IMR-90 (cell line): ENCODE measurements at regions not wholly inside any gene's neighbourhood (a gene's known extent, or its start where the extent isn't known, plus 50 kb on each side); places are given as distances from the start of the nearest gene placed in this dataset.

Source experiments
- ATAC-seq: fragments of 200-7000 bp; cut with Tn5 transposase; 2 replicates; pipeline ENCODE4 v1.9.1; 2020; ENCODE audit warnings: low read depth, mild to moderate bottlenecking, moderate library complexity
- BruUV-seq: library from RNA; stranded (reverse); fragments of 400-500 nt; replicated peaks from 2 replicates; lab custom pipeline; 2021; lab: Mats Ljungman, UMichigan
- CTCF ChIA-PET: fragments of 300-600 bp; formaldehyde crosslinking; extraction: SDS; loops from one replicate; lab custom pipeline; 2021; ENCODE audit warnings: antibody characterized with exemption; lab: Yijun Ruan, JAX
- POLR2A ChIA-PET: fragments of 300-600 bp; sonication (Branson Sonifier 250); formaldehyde crosslinking; loops from one replicate; lab custom pipeline; 2022; ENCODE audit warnings: antibody characterized with exemption; ENCODE audit not compliant: unreplicated experiment; lab: Charles Lee
- DNase-seq: peaks from one replicate; pipeline ENCODE4 v3.0.0; 2013
- H2AFZ ChIP-seq: replicated peaks from 2 replicates; pipeline ENCODE3; 2013; ENCODE audit warnings: low read length, mild to moderate bottlenecking; ENCODE audit not compliant: poor library complexity
- H2AK5ac ChIP-seq: 2 replicates; pipeline ENCODE4 v1.6.1; 2013; ENCODE audit warnings: low read depth, low read length, inconsistent platforms
- H2AK9ac ChIP-seq: replicated peaks from 2 replicates; pipeline ENCODE3; 2013; ENCODE audit warnings: mild to moderate bottlenecking, low read depth, low read length, moderate library complexity; ENCODE audit not compliant: poor library complexity
- H2BK120ac ChIP-seq: 2 replicates; pipeline ENCODE4 v1.6.1; 2013; ENCODE audit warnings: low read depth, low read length, inconsistent platforms
- H2BK15ac ChIP-seq: 3 replicates; pipeline ENCODE4 v1.6.1; 2013; ENCODE audit warnings: low read depth, low read length, inconsistent platforms
- H2BK20ac ChIP-seq: 2 replicates; pipeline ENCODE4 v1.6.1; 2013; ENCODE audit warnings: low read depth, mild to moderate bottlenecking, inconsistent platforms, low read length, moderate library complexity
- H2BK5ac ChIP-seq: 2 replicates; pipeline ENCODE4 v1.6.1; 2013; ENCODE audit warnings: mild to moderate bottlenecking, low read depth, low read length, inconsistent platforms; ENCODE audit not compliant: poor library complexity, severe bottlenecking
- H3K14ac ChIP-seq: replicated peaks from 2 replicates; pipeline ENCODE4 v1.6.1; 2013; ENCODE audit warnings: low read depth, low read length, inconsistent platforms
- H3K18ac ChIP-seq: 2 replicates; pipeline ENCODE4 v1.6.1; 2013; ENCODE audit warnings: low read depth, low read length, control low read depth
- H3K23ac ChIP-seq: 2 replicates; pipeline ENCODE4 v1.6.1; 2013; ENCODE audit warnings: low read depth, low read length, inconsistent platforms
- H3K27ac ChIP-seq: 2 replicates; pipeline ENCODE4 v1.5.1; 2013; ENCODE audit warnings: mild to moderate bottlenecking, control low read depth, low read length; ENCODE audit not compliant: insufficient read depth
- H3K27me3 ChIP-seq: 2 replicates; pipeline ENCODE4 v1.6.1; 2013; ENCODE audit warnings: low read length; ENCODE audit not compliant: control insufficient read depth, insufficient read depth
- H3K36me3 ChIP-seq: 2 replicates; pipeline ENCODE4 v1.6.1; 2013; ENCODE audit warnings: low read length, mixed read lengths; ENCODE audit not compliant: control insufficient read depth, insufficient read depth
- H3K4ac ChIP-seq: 2 replicates; pipeline ENCODE4 v1.6.1; 2013; ENCODE audit warnings: low read depth, low read length, inconsistent platforms
- H3K4me1 ChIP-seq: 2 replicates; pipeline ENCODE4 v1.6.1; 2013; ENCODE audit warnings: low read length, mixed read lengths; ENCODE audit not compliant: control insufficient read depth, insufficient read depth
- H3K4me2 ChIP-seq: 2 replicates; pipeline ENCODE4 v1.6.1; 2013; ENCODE audit warnings: low read depth, mild to moderate bottlenecking, control low read depth, low read length, moderate library complexity
- H3K4me3 ChIP-seq: 2 replicates; pipeline ENCODE4 v1.5.1; 2013; ENCODE audit warnings: low read depth, mild to moderate bottlenecking, control low read depth, low read length, moderate library complexity; ENCODE audit not compliant: insufficient read depth
- H3K56ac ChIP-seq: 2 replicates; pipeline ENCODE4 v1.6.1; 2013; ENCODE audit warnings: low read length, inconsistent platforms; ENCODE audit not compliant: insufficient read depth; ENCODE audit errors: extremely low read depth
- H3K79me1 ChIP-seq, 2 experiments: 2 replicates each; pipeline ENCODE4 v1.6.1; 2013; ENCODE audit warnings: low read length in 2 of 2, inconsistent platforms in 1 of 2, low read depth in 1 of 2
- H3K9ac ChIP-seq: 2 replicates; pipeline ENCODE4 v1.6.1; 2013; ENCODE audit warnings: low read depth, low read length, control low read depth
- H3K9me1 ChIP-seq: 2 replicates; pipeline ENCODE4 v1.6.1; 2013; ENCODE audit warnings: low read length, inconsistent platforms; ENCODE audit not compliant: insufficient read depth
- H3K9me3 ChIP-seq: 2 replicates; pipeline ENCODE4 v1.6.1; 2013; ENCODE audit warnings: low read length; ENCODE audit not compliant: control insufficient read depth, insufficient read depth
- H4K20me1 ChIP-seq: 2 replicates; pipeline ENCODE4 v1.6.1; 2013; ENCODE audit warnings: low read length, inconsistent platforms; ENCODE audit not compliant: insufficient read depth
- H4K5ac ChIP-seq: 2 replicates; pipeline ENCODE4 v1.6.1; 2013; ENCODE audit warnings: mild to moderate bottlenecking, low read depth, low read length, control low read depth
- H4K8ac ChIP-seq, 2 experiments: 2 replicates each; pipeline ENCODE4 v1.6.1; 2013; ENCODE audit warnings: low read depth in 2 of 2, low read length in 2 of 2, control low read depth in 1 of 2, inconsistent platforms in 1 of 2
- H4K91ac ChIP-seq: 2 replicates; pipeline ENCODE4 v1.6.1; 2013; ENCODE audit warnings: low read depth, low read length, inconsistent platforms; ENCODE audit not compliant: insufficient read depth
- MAFK ChIP-seq: IDR thresholded peaks from 2 replicates; pipeline ENCODE4 v1.6.1; 2012; ENCODE audit warnings: low read depth, low read length, improper control_type of control experiment
- MXI1 ChIP-seq: IDR thresholded peaks from 2 replicates; pipeline ENCODE4 v1.6.1; 2012; ENCODE audit warnings: low read depth, mild to moderate bottlenecking, low read length, moderate library complexity, borderline replicate concordance
- NFE2L2 ChIP-seq: fragments of 150-350 bp; IDR thresholded peaks from 2 replicates; pipeline ENCODE4 v1.6.1; 2016; ENCODE audit warnings: low read depth, mild to moderate bottlenecking, low read length
- WGBS, 2 experiments: methylation state at CpG; one replicate each; pipeline versions ENCODE4 v1.1.5 to v1.1.7; 2013; ENCODE audit warnings: missing lambda C conversion rate in 2 of 2; ENCODE audit not compliant: insufficient read length in 1 of 2; ENCODE audit errors: extremely low coverage in 2 of 2; 5-methylcytosine and 5-hydroxymethylcytosine counted together
- dilution Hi-C: fragments of 300-500 bp; cut with HindIII; formaldehyde crosslinking; loops from one replicate; pipeline ENCODE4 v1.14.3; 2018; ENCODE audit warnings: low sequenced_read_pairs; ENCODE audit not compliant: unreplicated experiment
- in situ Hi-C: fragments of 300-500 bp; cut with MboI; formaldehyde crosslinking; loops from 3 replicates; pipeline ENCODE4 v1.14.3; 2019; ENCODE audit warnings: low sequenced_read_pairs, inconsistent platforms, mixed read lengths
- intact Hi-C: fragments of 100-400 bp; cut with micrococcal nuclease; formaldehyde crosslinking; loops from 2 replicates; pipeline ENCODE4 v1.10.0; 2022

DNA sequence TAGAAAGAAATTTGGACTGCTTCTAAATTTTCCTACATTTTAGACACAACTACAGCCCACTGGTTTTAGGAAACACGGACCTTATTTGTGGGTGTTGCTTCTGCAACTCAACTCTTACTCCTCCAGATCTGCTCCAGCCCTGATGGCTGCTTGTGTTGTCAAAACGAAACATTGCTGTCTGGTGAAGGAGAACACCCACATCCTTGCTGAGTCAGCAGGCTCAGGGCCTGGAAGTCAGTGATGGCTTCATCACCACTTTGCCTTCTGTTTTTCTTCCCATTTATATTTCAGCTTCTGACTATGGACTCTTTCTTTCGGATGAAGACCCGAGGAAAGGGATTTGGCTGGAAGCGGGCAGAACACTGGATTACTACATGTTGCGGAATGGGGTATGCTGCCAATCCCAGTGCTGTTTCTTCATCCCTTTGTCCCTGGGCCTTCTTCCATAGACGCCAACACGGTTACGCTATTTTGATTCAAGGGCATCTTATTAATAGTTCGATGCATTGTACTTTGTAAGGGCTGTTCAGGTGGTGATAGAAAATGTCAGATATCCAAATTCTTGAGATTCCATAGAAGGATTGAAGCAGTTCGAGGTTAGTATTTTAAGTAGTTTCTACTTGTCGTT, 392.6 kb upstream of the TPM1 start:
- no peak overlapping the region for H2BK20ac ChIP-seq
- in situ Hi-C loops (no loop called here), intact Hi-C loops (loop anchor here (1.0 to 5.0 kb wide), 2 partner anchors 12 to 258 kb away; partner anchors contain the start of gene TLN2), dilution Hi-C loops (no loop called here)
- H3K4me3 ChIP-seq = no peak overlapping the region
- H4K8ac ChIP-seq = no peak overlapping the region
- no peak overlapping the region for H4K5ac ChIP-seq
- H2BK120ac ChIP-seq = no peak overlapping the region
- peak; percentile 58 for DNase-seq
- H3K18ac ChIP-seq = no peak overlapping the region
- ChIA-PET CTCF (interaction anchor here (1.4 kb wide), 1 partner anchor 31 kb away, joined by 3 read pairs; no protein-coding TSS in a partner anchor), POLR2A (interaction anchor here (0.6 kb wide), 1 partner anchor 45 kb away, joined by 4 read pairs; no protein-coding TSS in a partner anchor)
- no peak overlapping the region for H3K23ac ChIP-seq
- H3K14ac ChIP-seq = no peak overlapping the region
- H2AK9ac ChIP-seq = no peak overlapping the region
- 90% methylated on average over 9 of the region's 12 CpGs; no CpG with 5 or more reads in 1 of the 2 experiments for WGBS, 2 experiments
- no peak overlapping the region for H3K4ac ChIP-seq
- H2AFZ ChIP-seq = no peak overlapping the region
- no TSS peak for BruUV-seq
- H3K4me1 ChIP-seq = peaks cover 3% of the 10 kb centered on the region; the same call in 1 of the 2 replicates
- H3K56ac ChIP-seq = no peak overlapping the region
- no peak overlapping the region for H3K9ac ChIP-seq
- H3K4me2 ChIP-seq = no peak overlapping the region
- no peak overlapping the region for H2AK5ac ChIP-seq
- TF ChIP-seq MAFK (peak; percentile 96), NFE2L2 (no peak), MXI1 (no peak)
- H3K27ac ChIP-seq = no peak overlapping the region
- H2BK5ac ChIP-seq = no peak overlapping the region
- H3K9me3 ChIP-seq = no peaks in the 10 kb centered on the region
- H4K20me1 ChIP-seq = no peaks in the 10 kb centered on the region; the same call in 1 of the 2 replicates
- H3K36me3 ChIP-seq = peaks cover 7% of the 10 kb centered on the region
- H3K79me1 ChIP-seq = no peaks in the 10 kb centered on the region; a peak in 1 of 4 replicates
- no peak overlapping the region for H2BK15ac ChIP-seq
- no peak overlapping the region for H4K91ac ChIP-seq
- no peaks in the 10 kb centered on the region for H3K9me1 ChIP-seq
- no peaks in the 10 kb centered on the region for H3K27me3 ChIP-seq
- no peak; the same call in 1 of the 2 replicates for ATAC-seq
